Esophagus muscularis mucosa (tissue), 4 donors: ENCODE measurements at regions not wholly inside any gene's neighbourhood (a gene's known extent, or its start where the extent isn't known, plus 50 kb on each side); places are given as distances from the start of the nearest gene placed in this dataset.

Source experiments
- CTCF ChIP-seq, 3 experiments: fragments of 200-600 bp in 2 of 3; fragments of 450-650 bp in 1 of 3; sonication (generic) in 2 of 3; IDR thresholded peaks; one replicate each; pipeline ENCODE4 v1.5.1; 2017 to 2019; ENCODE audit warnings: antibody characterized with exemption in 3 of 3, mild to moderate bottlenecking in 2 of 3, moderate library complexity in 1 of 3
- EP300 ChIP-seq: sonication (generic); formaldehyde crosslinking; IDR thresholded peaks from one replicate; pipeline ENCODE4 v1.6.1; 2017; ENCODE audit warnings: antibody characterized with exemption
- POLR2A ChIP-seq: fragments of 450-650 bp; IDR thresholded peaks from one replicate; pipeline ENCODE4 v1.6.1; 2017; ENCODE audit warnings: antibody characterized with exemption, moderate library complexity, mild to moderate bottlenecking, low read depth
- POLR2AphosphoS5 ChIP-seq, 2 donors: sonication (generic); formaldehyde crosslinking; IDR thresholded peaks; one replicate each; pipeline ENCODE4 v1.6.1; 2017; ENCODE audit warnings: antibody characterized with exemption in 2 of 2

- TF ChIP-seq CTCF (IDR thresholded peaks at IDR 0.05) (no peak), EP300 (no peak), POLR2A (no peak), POLR2AphosphoS5 (IDR thresholded peaks at IDR 0.05) (no peak)
These were observed 830.6 kb upstream of the SLITRK5 start for GRCh38 chr13:86840250-86841191.
